Panc1 (cell line): ENCODE measurements at regions not wholly inside any gene's neighbourhood (a gene's known extent, or its start where the extent isn't known, plus 50 kb on each side); places are given as distances from the start of the nearest gene placed in this dataset.

Experiments
- CTCF ChIP-seq: fragments of 450-650 bp; IDR thresholded peaks from 2 replicates; pipeline ENCODE4 v1.5.1; 2017; ENCODE audit warnings: mild to moderate bottlenecking
- POLR2AphosphoS5 ChIP-seq: IDR thresholded peaks from 2 replicates; pipeline ENCODE4 v1.6.1; 2012; ENCODE audit warnings: mild to moderate bottlenecking, low read depth, low read length, moderate library complexity
- REST ChIP-seq, 2 experiments: IDR thresholded peaks; 2 replicates each; pipeline ENCODE4 v1.6.1; 2011 to 2012; ENCODE audit warnings: low read depth in 2 of 2, control low read depth in 1 of 2, low read length in 1 of 2, mild to moderate bottlenecking in 1 of 2, moderate library complexity in 1 of 2; ENCODE audit not compliant: insufficient read depth in 1 of 2
- SIN3A ChIP-seq: IDR thresholded peaks from 2 replicates; pipeline ENCODE4 v1.6.1; 2012; ENCODE audit warnings: low read depth, mild to moderate bottlenecking, low read length, moderate library complexity, borderline replicate concordance; ENCODE audit not compliant: insufficient read depth
- TCF7L2 ChIP-seq: IDR thresholded peaks from 2 replicates; pipeline ENCODE4 v1.6.1; 2011; ENCODE audit warnings: mild to moderate bottlenecking, low read depth, low read length, inconsistent platforms

- no peak for TF ChIP-seq POLR2AphosphoS5
- TF ChIP-seq CTCF, result no peak
- no peak for TF ChIP-seq REST (IDR thresholded peaks at IDR 0.05; ENCODE audit: insufficient read depth in 1 of 2, low read depth in 2 of 2, low read length in 1 of 2)
- no peak for TF ChIP-seq TCF7L2
- TF ChIP-seq SIN3A, result no peak
These were observed 828.6 kb upstream of the CITED2 start for GRCh38 chr6:140202964-140203515.
